A673 (cell line): ENCODE measurements at regions not wholly inside any gene's neighbourhood (a gene's known extent, or its start where the extent isn't known, plus 50 kb on each side); places are given as distances from the start of the nearest gene placed in this dataset.

Experiments
- CTCF ChIP-seq: fragments of 300-800, 200-600 bp; sonication (generic); conservative IDR thresholded peaks from 2 replicates; pipeline ENCODE4 v1.5.1; 2017; ENCODE audit warnings: low read depth, mild to moderate bottlenecking, antibody characterized with exemption, low read length, moderate library complexity, mixed read lengths
- EZH2 ChIP-seq: fragments of 200-600 bp; sonication (generic); IDR thresholded peaks from 2 replicates; pipeline ENCODE4 v1.6.1; 2017; ENCODE audit warnings: borderline replicate concordance, low read depth, mild to moderate bottlenecking, mixed read lengths, antibody characterized with exemption, low read length; ENCODE audit not compliant: poor library complexity, severe bottlenecking

- TF ChIP-seq CTCF = no peak
- TF ChIP-seq EZH2 = no peak
Observed at GRCh38 chr2:139828011-139828410, 1047.8 kb upstream of the NXPH2 start.
